GM12872 (cell line): ENCODE measurements at regions not wholly inside any gene's neighbourhood (a gene's known extent, or its start where the extent isn't known, plus 50 kb on each side); places are given as distances from the start of the nearest gene placed in this dataset.

Experiments used
- TF ChIP-seq, protein P1 (sequence below): IDR thresholded peaks from 3 replicates; pipeline ENCODE4 v1.5.1; 2011; ENCODE audit warnings: low read depth, mild to moderate bottlenecking, low read length, moderate library complexity; ENCODE audit not compliant: insufficient read depth

DNA sequence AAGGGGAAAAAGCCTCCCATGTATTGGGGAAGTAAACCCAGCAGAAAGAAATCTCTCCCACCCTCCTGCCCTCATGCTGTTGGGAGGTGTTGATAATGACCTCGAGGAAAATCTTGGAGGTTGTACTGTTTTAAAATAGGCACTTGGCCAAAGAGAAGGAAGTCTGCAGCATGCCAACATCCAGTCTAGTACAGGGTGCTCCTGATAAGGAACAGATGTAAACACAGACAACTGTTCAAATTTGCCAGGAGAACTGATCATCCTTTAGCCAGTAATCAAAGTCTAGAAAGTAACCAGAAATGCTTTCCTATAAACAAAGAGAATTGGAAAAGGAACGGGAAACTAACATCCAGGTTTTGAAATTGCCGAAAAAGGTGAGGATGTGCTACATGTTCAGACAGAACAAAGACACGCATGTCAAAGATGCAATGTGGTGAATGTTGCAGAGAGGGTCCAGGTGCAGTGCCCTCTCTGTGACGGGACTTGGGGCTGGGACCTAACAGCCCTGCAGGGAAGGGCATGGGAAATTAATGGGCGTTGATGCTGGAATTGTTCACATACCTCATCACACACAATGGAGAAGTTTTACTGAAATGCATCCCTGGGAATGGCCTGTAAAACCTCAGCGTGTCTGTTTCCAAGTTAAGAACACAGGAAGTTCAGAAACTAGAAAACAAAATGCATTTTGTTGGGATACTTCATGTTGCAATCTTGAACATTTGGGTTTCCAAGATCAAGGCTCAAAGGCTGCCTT is 125.7 kb upstream of the RND3 start:
- TF ChIP-seq, protein P1, sequence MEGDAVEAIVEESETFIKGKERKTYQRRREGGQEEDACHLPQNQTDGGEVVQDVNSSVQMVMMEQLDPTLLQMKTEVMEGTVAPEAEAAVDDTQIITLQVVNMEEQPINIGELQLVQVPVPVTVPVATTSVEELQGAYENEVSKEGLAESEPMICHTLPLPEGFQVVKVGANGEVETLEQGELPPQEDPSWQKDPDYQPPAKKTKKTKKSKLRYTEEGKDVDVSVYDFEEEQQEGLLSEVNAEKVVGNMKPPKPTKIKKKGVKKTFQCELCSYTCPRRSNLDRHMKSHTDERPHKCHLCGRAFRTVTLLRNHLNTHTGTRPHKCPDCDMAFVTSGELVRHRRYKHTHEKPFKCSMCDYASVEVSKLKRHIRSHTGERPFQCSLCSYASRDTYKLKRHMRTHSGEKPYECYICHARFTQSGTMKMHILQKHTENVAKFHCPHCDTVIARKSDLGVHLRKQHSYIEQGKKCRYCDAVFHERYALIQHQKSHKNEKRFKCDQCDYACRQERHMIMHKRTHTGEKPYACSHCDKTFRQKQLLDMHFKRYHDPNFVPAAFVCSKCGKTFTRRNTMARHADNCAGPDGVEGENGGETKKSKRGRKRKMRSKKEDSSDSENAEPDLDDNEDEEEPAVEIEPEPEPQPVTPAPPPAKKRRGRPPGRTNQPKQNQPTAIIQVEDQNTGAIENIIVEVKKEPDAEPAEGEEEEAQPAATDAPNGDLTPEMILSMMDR: no peak

DNA sequence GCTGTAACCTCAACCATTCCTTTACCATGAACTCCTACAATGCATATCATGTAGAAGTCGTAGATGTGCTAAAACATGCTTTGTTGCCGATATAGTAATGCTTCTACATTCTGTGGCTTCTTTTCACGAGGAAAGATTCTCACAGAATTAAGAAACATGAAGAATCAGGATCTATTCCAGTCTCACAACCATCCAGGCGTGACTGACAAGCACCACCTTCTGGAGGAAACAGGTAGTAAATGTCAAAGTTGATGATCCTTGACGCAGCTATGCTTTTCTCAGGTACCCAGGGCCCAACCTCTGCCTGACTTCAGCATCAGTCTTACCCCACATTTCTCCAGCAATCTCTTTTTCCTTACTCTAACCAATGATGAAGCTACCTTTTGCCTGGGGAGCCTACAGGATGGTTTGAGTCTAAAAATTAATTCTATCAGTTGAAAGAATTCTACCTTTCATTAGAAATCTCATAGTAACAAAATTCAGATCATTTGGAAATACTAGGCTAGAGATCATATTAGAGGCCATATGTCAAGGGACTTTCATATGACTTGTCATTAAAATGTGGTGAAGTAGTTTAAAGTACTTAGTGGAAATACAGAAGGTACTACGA is 123.3 kb upstream of the RND3 start:
- TF ChIP-seq, protein P1: peak; percentile 56

DNA sequence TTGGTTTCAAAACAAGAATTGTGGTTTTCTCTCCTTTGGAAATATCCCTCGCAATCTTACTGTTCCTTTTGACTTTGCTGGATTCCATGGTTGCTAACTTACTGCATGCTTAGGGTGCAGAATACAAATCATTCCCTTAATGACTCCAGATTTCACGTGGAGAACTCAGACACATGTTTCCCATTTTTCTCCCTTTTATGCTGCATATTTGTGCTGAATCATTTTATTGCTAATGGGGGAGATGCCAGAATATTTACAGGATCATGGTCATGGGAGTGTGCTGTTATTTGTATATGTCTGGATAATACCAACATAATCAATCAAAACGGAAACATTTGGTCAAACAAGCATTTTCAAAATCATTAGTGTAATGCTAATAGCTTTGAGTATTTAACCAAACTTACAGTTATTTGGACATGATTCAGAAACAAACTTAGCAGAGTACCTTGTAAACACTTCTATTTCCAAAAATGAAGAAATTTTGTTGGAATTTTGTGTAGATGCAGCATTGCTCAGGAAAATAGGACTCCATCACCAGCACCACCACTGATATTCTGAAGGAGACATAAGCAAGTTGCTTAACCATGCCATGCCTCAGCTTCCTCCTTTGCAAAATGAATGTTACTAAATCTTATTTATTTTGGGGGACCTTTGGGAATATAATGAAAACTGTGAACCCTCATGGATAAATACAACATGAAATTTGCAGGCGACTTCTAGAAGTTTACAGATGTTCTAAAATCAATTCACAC is 122.5 kb upstream of the RND3 start:
- TF ChIP-seq, protein P1: no peak

DNA sequence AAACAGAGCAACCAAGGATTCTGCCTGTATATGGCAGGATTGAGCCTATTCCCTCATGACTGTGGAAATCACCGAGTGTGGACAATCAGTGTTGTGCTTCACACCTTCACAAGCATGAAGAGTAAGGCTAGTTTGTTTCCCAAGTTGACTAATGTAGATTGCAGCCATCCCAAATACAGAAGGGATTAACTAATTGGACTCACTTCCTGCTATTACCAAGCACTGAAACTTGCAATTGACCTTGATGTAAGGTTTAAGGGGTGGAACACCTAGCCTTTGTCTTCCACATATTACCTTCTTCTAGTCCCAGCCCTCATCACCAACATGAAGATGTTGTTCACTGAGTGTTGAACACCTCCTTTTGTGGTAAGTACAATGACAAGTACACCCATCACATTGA is 120.9 kb upstream of the RND3 start:
- TF ChIP-seq, protein P1: no peak

DNA sequence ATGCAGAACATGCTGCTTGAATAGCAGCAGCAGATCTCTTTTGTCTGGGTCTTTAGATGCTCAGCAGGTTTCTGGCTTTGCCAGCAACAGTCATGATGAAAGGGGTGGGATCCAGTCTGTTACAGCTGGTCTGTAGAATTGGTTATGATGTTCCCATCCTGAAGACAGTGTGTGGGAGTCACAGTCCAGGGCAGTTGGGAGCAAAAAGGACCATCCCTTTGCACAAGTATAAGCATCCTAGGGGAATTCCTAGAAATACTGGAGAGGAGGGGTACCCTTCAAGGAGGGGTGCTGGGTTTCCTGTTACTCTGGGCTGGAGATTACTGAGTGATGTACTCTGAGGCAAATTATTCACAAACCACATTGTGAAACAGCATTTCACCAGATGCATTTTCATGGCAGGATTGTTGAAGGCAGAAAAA is 119.9 kb upstream of the RND3 start:
- TF ChIP-seq, protein P1: no peak

DNA sequence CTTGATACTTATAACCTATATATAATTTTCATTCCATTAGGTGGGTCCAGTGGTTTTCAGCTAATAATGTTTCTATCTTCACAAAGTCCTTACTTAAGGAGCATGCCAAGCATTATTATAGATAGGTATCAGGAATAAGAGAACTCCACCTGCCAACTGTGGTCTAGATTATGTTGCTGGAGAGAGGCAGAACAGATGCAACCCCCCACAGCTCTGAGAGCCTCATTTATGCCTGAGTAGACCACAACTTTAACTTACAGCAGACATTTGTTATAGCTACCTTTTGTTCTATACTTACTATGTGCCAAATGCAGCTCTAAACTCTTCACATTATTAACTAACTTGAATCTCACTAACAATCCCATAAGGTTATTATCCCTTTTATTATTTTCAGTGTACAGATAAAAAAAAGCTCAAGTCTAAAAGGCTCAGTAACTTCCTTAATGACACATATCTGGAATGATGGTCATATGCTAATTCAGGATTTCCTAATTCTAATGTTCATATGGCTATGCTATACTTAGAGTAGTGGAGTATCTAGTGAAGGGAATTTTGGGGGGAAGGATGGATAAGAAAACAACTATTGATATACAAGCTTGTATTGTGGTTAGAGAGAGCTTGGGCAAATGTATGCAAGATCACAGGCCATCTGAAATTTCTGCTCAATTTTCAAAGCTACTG is 119.1 kb upstream of the RND3 start:
- TF ChIP-seq, protein P1: no peak

DNA sequence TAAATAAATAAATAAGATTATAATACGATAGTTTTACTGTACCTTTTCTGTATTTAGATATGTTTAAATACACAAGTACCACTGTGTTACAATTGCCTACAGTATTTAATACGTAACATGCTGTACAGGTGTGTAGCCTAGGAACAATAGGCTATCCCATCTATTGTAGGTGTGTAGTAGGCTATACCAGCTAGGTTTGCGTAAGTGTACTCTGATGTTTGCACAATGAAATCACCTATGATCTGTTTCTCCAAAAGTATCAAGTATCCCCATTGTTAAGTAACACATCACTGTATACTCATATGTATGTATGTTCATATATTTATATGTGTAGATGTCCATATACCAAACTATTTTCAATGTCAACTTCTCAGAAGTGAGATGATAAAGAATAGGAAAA is 118.2 kb upstream of the RND3 start:
- TF ChIP-seq, protein P1: no peak
